ENCODE measurements at regions not wholly inside any gene's neighbourhood (a gene's known extent, or its start where the extent isn't known, plus 50 kb on each side); places are given as distances from the start of the nearest gene placed in this dataset.
A peak's percentile ranks its signal among the peaks of the same experiment; 100 is the strongest.

- Histone ChIP-seq H3K4me3 (no peak overlapping the region), H3K4me1 (no peaks in the 10 kb centered on the region), H3K9me3 (no peaks in the 10 kb centered on the region), H3K36me3 (no peaks in the 10 kb centered on the region), H3K27me3 (no peaks in the 10 kb centered on the region), H3K27ac (no peak overlapping the region)
- intact Hi-C loops (cut with DNase I): no loop called here
- TF ChIP-seq POLR2A (IDR thresholded peaks at IDR 0.05) (no peak), CTCF (IDR thresholded peaks at IDR 0.05) (no peak)
- DNase-seq (no peak), ATAC-seq (no peak)
- 53% methylated on average over 3 of the region's 3 CpGs for WGBS (ENCODE audit: insufficient coverage, low coverage, low lambda C conversion rate, missing lambda C conversion rate)
These were observed 241.9 kb upstream of the RUNX1 start for GRCh38 chr21:35291034-35291433.

GRCh38 chr21:35288238-35288637 is 239.1 kb upstream of the RUNX1 start:
- intact Hi-C loops (cut with DNase I): no loop called here
- no peak for DNase-seq
- Histone ChIP-seq H3K36me3 (no peaks in the 10 kb centered on the region), H3K9me3 (no peaks in the 10 kb centered on the region), H3K4me3 (no peak overlapping the region), H3K27me3 (no peaks in the 10 kb centered on the region), H3K27ac (no peak overlapping the region), H3K4me1 (no peaks in the 10 kb centered on the region)
- TF ChIP-seq POLR2A (IDR thresholded peaks at IDR 0.05) (no peak), CTCF (IDR thresholded peaks at IDR 0.05) (no peak)
- 82% methylated on average over 2 of the region's 2 CpGs for WGBS (ENCODE audit: insufficient coverage, low coverage, low lambda C conversion rate, missing lambda C conversion rate)
- no peak for ATAC-seq

DNA sequence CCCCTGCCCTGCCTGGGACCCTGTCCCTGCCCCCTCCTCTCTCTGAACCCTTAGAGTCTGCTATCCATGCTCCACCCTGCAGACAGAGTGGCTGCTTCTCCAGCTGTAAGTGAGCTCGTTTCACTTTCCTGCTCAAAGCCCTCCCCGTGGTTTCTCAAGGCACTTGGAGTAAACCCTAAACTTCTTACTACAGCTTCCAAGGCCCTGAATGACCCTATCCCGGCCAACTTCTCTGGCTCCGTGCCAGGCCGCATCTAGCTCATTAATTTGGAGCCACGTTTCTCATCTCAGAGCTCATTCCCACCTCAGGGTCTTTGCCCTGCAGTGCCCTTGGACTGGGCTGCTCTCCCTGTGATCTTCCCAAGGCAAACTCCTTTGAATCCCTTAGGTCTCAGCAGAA is 235.1 kb upstream of the RUNX1 start:
- TF ChIP-seq CTCF (IDR thresholded peaks at IDR 0.05): no peak
- no peak for TF ChIP-seq POLR2A (IDR thresholded peaks at IDR 0.05)
- 48% methylated on average over 6 of the region's 6 CpGs for WGBS (ENCODE audit: insufficient coverage, low coverage, low lambda C conversion rate, missing lambda C conversion rate)
- DNase-seq (no peak), ATAC-seq (peak in 2 of 4 donors; percentile 18 to 30)
- Histone ChIP-seq H3K27ac (no peak overlapping the region), H3K4me3 (no peak overlapping the region), H3K36me3 (no peaks in the 10 kb centered on the region), H3K9me3 (no peaks in the 10 kb centered on the region), H3K4me1 (no peaks in the 10 kb centered on the region), H3K27me3 (no peaks in the 10 kb centered on the region)
- intact Hi-C loops (cut with DNase I): no loop called here

DNA sequence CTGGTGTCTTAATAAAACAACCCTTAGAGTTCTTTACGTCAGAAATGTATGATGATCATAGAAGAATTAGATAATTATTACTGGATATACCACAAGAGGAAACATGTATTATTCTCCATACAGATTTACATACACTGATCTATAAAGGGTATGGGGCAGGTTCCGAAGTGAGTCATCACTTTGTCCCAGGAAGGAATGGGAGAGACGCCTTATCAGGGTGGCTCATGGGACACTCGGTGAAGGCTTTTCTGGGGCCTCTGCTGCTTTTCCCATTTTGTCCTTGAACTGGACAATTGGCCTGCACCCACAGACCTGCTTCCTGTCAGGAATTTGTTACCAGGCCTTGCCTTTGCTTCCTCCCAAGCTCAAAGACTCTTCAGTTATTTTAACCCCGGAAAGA is 233.8 kb upstream of the RUNX1 start:
- TF ChIP-seq POLR2A (IDR thresholded peaks at IDR 0.05) (no peak), CTCF (IDR thresholded peaks at IDR 0.05) (no peak)
- no peaks in the 10 kb centered on the region for H3K9me3 ChIP-seq
- H3K27ac ChIP-seq: no peak overlapping the region
- no peak overlapping the region for H3K4me3 ChIP-seq
- 76% methylated on average over 5 of the region's 5 CpGs for WGBS (ENCODE audit: insufficient coverage, low coverage, low lambda C conversion rate, missing lambda C conversion rate)
- DNase-seq: no peak
- H3K4me1 ChIP-seq: no peaks in the 10 kb centered on the region
- no peaks in the 10 kb centered on the region for H3K36me3 ChIP-seq
- H3K27me3 ChIP-seq: no peaks in the 10 kb centered on the region
- intact Hi-C loops (cut with DNase I): no loop called here
- ATAC-seq: no peak

DNA sequence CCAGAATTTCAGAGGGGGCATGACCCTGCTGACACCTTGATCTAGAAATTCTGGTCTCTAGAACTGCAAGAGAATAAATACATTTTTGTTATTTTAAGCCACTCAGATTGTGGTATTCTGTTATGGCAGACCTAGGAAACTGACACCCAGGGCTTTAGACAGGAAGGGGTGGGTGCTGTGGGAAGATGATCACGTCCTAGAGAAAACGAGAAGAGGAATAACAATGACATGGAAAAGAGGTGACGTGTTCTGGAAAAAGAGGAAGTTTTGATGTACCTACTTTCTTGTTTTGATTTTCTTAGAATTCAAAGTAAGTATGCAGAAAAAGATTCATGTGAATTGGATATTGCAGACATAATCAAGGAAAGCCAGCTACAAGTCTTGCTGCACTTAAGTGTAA is 232.9 kb upstream of the RUNX1 start:
- no peaks in the 10 kb centered on the region for H3K9me3 ChIP-seq
- intact Hi-C loops (cut with DNase I): no loop called here
- H3K27ac ChIP-seq: no peak overlapping the region
- TF ChIP-seq CTCF (IDR thresholded peaks at IDR 0.05): no peak
- no peak for TF ChIP-seq POLR2A (IDR thresholded peaks at IDR 0.05)
- H3K27me3 ChIP-seq: no peaks in the 10 kb centered on the region
- 37% methylated on average over 3 of the region's 3 CpGs for WGBS (ENCODE audit: insufficient coverage, low coverage, low lambda C conversion rate, missing lambda C conversion rate)
- no peaks in the 10 kb centered on the region for H3K4me1 ChIP-seq
- no peak overlapping the region for H3K4me3 ChIP-seq
- H3K36me3 ChIP-seq: no peaks in the 10 kb centered on the region
- no peak for DNase-seq
- no peak for ATAC-seq
